ENCODE measurements at regions not wholly inside any gene's neighbourhood (a gene's known extent, or its start where the extent isn't known, plus 50 kb on each side); places are given as distances from the start of the nearest gene placed in this dataset.
"Not testable (repeated sequence)": the region's sequence is repeated elsewhere in the genome, so short reads cannot be mapped to it uniquely, and the experiment has no call there.

DNA sequence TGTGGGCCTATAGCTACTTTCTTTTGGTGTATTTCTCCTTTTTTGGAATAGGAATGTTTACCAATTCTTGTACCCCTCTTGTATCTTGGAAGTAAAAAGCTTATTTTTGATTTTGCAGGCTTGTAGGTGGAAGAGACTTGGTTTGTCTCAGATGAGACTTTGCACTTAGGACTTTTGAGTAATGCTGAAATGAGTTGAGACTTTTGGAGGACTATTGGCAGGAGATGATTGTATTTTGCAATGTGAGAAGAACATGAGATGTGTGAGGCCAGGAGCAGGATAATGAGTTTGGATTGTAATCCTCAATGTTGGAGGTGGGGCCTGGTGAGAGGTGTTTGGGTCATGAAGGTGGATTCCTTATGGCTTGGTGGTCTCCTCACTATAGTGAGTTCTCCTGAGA, 106.3 kb downstream of the KBTBD8 start:
- intact Hi-C loops (cut with micrococcal nuclease): no loop called here

DNA sequence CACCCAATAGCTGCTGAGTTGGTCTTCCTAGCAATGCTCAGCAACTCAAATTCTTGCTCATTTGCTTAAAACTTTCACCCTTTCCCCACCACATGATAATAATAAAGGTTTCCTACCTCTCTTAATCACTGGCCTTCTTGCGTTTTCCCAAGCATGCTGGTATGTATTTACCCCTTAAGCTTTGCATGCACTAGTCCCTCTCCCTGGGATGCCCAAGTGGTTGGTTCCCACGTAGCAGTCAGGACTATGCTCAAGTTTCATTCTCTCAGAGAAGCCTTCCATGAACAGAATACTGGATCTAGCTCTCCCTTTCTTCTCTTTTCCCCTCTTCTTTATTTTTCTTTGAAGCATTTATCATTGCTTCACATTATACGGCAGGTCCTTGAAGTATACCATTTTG, 108.8 kb downstream of the KBTBD8 start:
- Mint-ChIP-seq H3K36me3 (ENCODE audit: low read depth) (no peaks in the 10 kb centered on the region), H3K9me3 (no peaks in the 10 kb centered on the region), H3K27me3 (ENCODE audit: low read depth) (peaks cover 2% of the 10 kb centered on the region), H3K4me1 (ENCODE audit: low read depth) (no peaks in the 10 kb centered on the region), H3K4me3 (ENCODE audit: low read depth) (no peak overlapping the region), H3K27ac (no peak overlapping the region)
- no peak for DNase-seq (ENCODE audit: low spot score)
- intact Hi-C loops (cut with micrococcal nuclease): no loop called here

More for the DNA sequence above, 106.3 kb downstream of the KBTBD8 start:
- no peaks in the 10 kb centered on the region for H3K9me3 Mint-ChIP-seq
- no peak overlapping the region for H3K27ac Mint-ChIP-seq
- H3K4me1 Mint-ChIP-seq (ENCODE audit: low read depth): no peaks in the 10 kb centered on the region
- no peaks in the 10 kb centered on the region for H3K36me3 Mint-ChIP-seq (ENCODE audit: low read depth)
- H3K27me3 Mint-ChIP-seq (ENCODE audit: low read depth): no peaks in the 10 kb centered on the region
- no peak overlapping the region for H3K4me3 Mint-ChIP-seq (ENCODE audit: low read depth)
- no peak for DNase-seq (ENCODE audit: low spot score)

DNA sequence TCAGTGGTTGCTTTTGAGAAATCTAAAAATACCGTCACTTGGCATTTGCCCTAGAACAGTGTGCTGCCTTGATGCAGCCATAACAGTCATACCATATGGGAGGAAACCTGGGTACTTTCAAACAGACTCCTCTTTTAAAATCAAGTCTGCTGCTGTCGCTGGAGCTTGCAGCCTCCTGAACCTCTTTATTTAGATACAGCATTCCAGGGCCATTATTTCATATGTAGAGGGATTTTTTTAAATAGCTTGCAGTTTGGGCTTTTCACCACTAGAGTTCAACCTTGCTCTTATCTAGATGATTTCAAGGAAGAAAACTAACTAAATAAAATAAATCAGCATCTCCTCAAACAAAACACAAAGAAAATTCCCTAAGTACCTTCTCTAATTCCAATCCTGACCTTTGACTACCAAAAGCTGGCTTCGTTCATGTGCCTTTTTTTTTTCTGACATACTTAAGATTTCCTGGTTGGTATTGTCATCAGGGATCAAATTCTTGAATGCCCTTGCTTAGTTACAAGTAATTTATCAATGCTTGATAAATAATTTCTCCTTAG, 111.6 kb downstream of the KBTBD8 start:
- DNase-seq (ENCODE audit: low spot score): no peak
- Mint-ChIP-seq H3K27me3 (ENCODE audit: low read depth) (peaks cover 2% of the 10 kb centered on the region), H3K27ac (no peak overlapping the region)

DNA sequence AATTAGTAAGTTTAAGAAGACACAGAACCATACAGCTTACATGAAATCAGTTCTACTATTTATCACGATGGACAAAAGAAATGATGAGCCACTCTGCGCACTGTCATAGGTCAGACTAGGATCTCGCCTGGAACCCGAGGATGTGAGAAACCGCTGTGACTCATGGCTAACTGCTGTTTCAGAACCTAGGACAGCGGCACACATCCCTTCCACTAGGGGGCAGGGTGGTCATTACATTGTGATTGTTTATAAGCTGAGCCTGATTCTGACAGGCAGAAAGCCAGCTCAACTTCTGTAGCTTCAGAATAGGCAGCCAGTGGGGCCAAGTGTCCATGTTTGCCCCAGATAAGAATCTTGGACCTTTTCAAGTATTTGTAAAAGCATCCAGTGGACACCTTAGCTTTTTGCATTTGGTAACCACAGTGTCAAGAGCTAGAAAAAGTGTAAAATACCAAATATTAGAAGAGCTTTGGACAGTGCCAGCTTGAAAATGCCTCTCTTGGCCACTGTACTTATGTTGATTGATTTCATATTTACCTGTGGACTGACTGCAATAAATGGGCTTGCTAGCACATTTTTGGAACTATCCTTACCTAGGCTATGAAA, 115.8 kb downstream of the KBTBD8 start:
- H3K36me3 Mint-ChIP-seq (ENCODE audit: low read depth): no peaks in the 10 kb centered on the region
- H3K4me1 Mint-ChIP-seq (ENCODE audit: low read depth): peaks cover 5% of the 10 kb centered on the region
- H3K27ac Mint-ChIP-seq: no peak overlapping the region
- peak; percentile 68 for DNase-seq (ENCODE audit: low spot score)
- peaks cover 2% of the 10 kb centered on the region for H3K27me3 Mint-ChIP-seq (ENCODE audit: low read depth)
- no peaks in the 10 kb centered on the region for H3K9me3 Mint-ChIP-seq
- H3K4me3 Mint-ChIP-seq (ENCODE audit: low read depth): no peak overlapping the region
- intact Hi-C loops (cut with micrococcal nuclease): loop anchor here (1.0 to 5.0 kb wide), 4 partner anchors 142 to 1763 kb away; no protein-coding TSS in a partner anchor

More for the DNA sequence above, 111.6 kb downstream of the KBTBD8 start:
- intact Hi-C loops (cut with micrococcal nuclease): loop anchor here (5.0 kb wide), 3 partner anchors 137 to 1768 kb away; no protein-coding TSS in a partner anchor
- H3K9me3 Mint-ChIP-seq: no peaks in the 10 kb centered on the region
- H3K4me3 Mint-ChIP-seq (ENCODE audit: low read depth): no peak overlapping the region
- no peaks in the 10 kb centered on the region for H3K36me3 Mint-ChIP-seq (ENCODE audit: low read depth)
- peaks cover 5% of the 10 kb centered on the region for H3K4me1 Mint-ChIP-seq (ENCODE audit: low read depth)

DNA sequence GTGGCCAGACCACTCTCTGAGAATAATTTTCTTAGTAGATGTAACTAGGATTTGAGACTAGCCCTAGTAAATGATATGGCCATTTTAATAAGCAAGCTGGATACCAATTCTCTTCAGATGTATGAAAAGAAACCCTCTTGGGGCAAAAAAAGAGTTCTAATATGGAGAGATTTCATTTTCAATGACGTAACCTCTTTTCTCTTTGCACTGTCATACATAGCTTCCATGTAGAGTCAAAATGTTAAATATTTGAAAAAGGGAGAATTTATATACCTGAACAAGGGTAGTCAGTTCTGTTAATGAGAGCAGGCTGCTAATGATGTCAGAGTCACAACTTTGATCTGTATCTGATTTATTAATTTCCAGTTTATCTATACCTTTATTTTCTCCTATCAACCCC, 120.0 kb downstream of the KBTBD8 start:
- Mint-ChIP-seq H3K27me3 (ENCODE audit: low read depth) (peaks cover 3% of the 10 kb centered on the region), H3K4me3 (ENCODE audit: low read depth) (no peak overlapping the region), H3K27ac (no peak overlapping the region), H3K4me1 (ENCODE audit: low read depth) (peaks cover 5% of the 10 kb centered on the region), H3K36me3 (ENCODE audit: low read depth) (no peaks in the 10 kb centered on the region), H3K9me3 (no peaks in the 10 kb centered on the region)
- no peak for DNase-seq (ENCODE audit: low spot score)
- intact Hi-C loops (cut with micrococcal nuclease): no loop called here

DNA sequence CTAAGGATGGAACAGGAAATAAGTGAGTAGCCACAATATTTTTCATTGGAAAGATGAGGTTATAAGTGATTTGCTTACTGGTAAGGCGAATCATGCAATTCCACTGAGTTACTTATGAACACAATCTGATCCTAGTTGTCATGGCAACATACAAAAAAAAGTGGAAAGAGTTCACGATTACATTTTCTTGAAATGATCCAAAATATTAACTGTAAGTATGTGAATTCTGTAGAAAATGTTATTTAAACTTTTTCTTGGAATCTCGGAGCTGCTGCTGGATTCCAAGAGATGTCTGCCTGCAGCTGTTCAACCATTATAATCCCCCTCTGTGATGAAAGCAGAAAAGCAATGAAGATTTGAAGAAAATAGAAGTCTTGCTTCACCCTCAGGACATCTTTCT, 120.5 kb downstream of the KBTBD8 start:
- intact Hi-C loops (cut with micrococcal nuclease): no loop called here
- Mint-ChIP-seq H3K36me3 (ENCODE audit: low read depth) (no peaks in the 10 kb centered on the region), H3K27me3 (ENCODE audit: low read depth) (peaks cover 3% of the 10 kb centered on the region), H3K4me1 (ENCODE audit: low read depth) (peaks cover under 1% of the 10 kb centered on the region), H3K4me3 (ENCODE audit: low read depth) (no peak overlapping the region), H3K27ac (no peak overlapping the region), H3K9me3 (no peaks in the 10 kb centered on the region)
- DNase-seq (ENCODE audit: low spot score): no peak

DNA sequence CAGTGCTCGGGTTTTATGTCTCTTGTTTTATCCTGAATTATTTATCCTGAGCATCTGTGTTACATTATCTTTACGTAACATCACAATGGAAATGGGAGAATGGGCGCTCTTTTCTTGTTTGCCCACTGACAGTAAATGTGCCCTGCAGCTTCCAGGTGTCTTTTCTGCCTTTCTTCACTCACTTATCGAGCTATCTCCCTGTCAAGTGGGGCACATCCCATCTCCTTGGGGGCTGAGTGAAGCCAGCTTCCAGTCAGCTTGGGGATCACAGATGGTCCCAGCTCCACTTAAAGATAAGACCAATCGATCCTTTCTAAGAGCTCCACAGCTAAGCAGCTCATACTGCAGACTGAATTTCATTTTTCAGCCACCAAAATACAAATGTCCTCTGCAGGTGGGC, 125.8 kb downstream of the KBTBD8 start:
- H3K27ac Mint-ChIP-seq: no peak overlapping the region
- intact Hi-C loops (cut with micrococcal nuclease): no loop called here
- H3K4me1 Mint-ChIP-seq (ENCODE audit: low read depth): no peaks in the 10 kb centered on the region
- no peaks in the 10 kb centered on the region for H3K9me3 Mint-ChIP-seq
- H3K27me3 Mint-ChIP-seq (ENCODE audit: low read depth): peaks cover 3% of the 10 kb centered on the region
- no peaks in the 10 kb centered on the region for H3K36me3 Mint-ChIP-seq (ENCODE audit: low read depth)
- DNase-seq (ENCODE audit: low spot score): no peak
- H3K4me3 Mint-ChIP-seq (ENCODE audit: low read depth): no peak overlapping the region

DNA sequence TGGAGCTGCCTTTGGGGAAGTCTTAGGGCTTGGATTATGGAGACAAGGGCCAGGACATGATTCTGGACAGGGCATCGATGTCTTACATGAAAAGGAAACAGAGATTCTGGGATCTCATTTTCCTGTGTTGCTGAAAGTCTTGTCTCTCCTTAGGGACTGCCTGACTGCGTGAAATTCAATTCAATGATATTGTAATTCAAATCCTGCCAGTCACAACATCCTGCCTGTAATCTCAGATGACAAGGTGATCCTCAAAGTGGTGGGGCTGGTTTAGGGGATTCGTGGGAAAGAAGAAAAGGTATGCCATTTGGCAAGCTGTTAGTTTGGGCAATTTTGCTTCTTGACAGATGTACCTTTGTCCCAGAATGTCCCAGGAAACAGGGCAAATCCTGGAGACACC, 129.1 kb downstream of the KBTBD8 start:
- H3K9me3 Mint-ChIP-seq: no peaks in the 10 kb centered on the region
- no peak overlapping the region for H3K4me3 Mint-ChIP-seq (ENCODE audit: low read depth)
- no peaks in the 10 kb centered on the region for H3K36me3 Mint-ChIP-seq (ENCODE audit: low read depth)
- H3K27me3 Mint-ChIP-seq (ENCODE audit: low read depth): no peaks in the 10 kb centered on the region
- H3K4me1 Mint-ChIP-seq (ENCODE audit: low read depth): no peaks in the 10 kb centered on the region
- H3K27ac Mint-ChIP-seq: no peak overlapping the region
- no peak for DNase-seq (ENCODE audit: low spot score)
- intact Hi-C loops (cut with micrococcal nuclease): no loop called here

DNA sequence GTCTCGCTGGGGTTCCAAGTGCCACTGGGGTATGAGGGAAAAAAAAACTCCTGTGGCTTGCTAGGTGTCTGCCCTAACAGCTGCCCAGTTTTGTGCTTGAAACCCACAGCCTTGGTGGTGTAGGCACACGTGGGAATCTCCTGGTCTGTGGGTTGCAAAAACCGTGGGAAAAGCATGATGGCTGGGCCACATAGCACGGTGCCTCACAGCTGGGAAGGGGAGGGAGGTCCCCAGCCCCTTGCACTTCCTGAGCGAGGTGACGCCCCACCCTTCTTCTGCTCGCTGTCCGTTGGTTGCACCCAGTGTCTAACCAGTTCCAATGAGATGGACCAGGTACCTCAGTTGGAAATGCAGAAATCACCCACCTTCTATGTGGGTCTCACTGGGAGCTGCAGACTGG, 144.3 kb downstream of the KBTBD8 start:
- Mint-ChIP-seq H3K4me3 (ENCODE audit: low read depth) (no peak overlapping the region), H3K27ac (no peak overlapping the region), H3K27me3 (ENCODE audit: low read depth) (no peaks in the 10 kb centered on the region), H3K4me1 (ENCODE audit: low read depth) (no peaks in the 10 kb centered on the region), H3K36me3 (ENCODE audit: low read depth) (no peaks in the 10 kb centered on the region), H3K9me3 (peaks cover 18% of the 10 kb centered on the region)
- intact Hi-C loops (cut with micrococcal nuclease): no loop called here
- DNase-seq (ENCODE audit: low spot score): no peak

DNA sequence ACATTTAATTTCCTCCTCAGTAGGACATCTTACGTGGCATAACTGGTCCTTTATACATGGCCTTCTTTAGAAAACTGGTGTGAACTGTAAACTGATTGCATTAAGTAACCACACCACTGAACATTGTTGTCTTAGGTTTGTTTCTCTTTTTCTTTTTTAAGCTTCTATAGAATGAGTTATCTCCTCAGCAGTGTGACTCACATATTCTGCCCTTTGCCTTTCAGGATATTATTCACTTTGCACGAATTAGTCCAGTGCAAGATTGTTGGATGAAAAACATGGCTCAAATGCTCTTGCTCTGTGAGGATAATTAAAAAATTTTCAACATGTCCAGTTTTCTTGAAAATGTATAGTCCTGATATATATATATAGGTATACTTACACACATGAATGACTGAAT, 147.6 kb downstream of the KBTBD8 start:
- H3K27ac Mint-ChIP-seq: no peak overlapping the region
- peaks cover 4% of the 10 kb centered on the region for H3K9me3 Mint-ChIP-seq
- no peaks in the 10 kb centered on the region for H3K27me3 Mint-ChIP-seq (ENCODE audit: low read depth)
- no peaks in the 10 kb centered on the region for H3K36me3 Mint-ChIP-seq (ENCODE audit: low read depth)
- H3K4me3 Mint-ChIP-seq (ENCODE audit: low read depth): no peak overlapping the region
- DNase-seq (ENCODE audit: low spot score): no peak
- no peaks in the 10 kb centered on the region for H3K4me1 Mint-ChIP-seq (ENCODE audit: low read depth)
- intact Hi-C loops (cut with micrococcal nuclease): no loop called here

DNA sequence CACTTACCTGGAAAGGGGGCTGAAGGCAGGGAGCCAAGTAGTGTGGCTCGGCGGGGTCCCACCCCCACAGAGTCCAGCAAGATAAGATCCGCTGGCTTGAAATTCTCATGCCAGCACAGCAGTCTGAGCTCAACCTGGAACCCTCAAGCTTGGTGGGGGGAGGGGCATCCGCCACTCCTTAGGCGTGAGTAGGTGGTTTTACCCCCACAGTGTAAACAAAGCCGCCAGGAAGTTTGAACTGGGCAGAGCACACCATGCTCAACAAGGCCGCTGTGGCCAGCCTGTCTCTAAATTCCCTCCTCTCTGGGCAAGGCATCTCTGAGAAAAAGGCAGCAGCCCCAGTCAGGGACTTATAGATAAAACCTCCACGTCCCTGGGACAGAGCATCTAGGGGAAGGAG, 156.3 kb downstream of the KBTBD8 start:
- H3K36me3 Mint-ChIP-seq (ENCODE audit: low read depth): no peaks in the 10 kb centered on the region
- no peaks in the 10 kb centered on the region for H3K27me3 Mint-ChIP-seq (ENCODE audit: low read depth)
- no peak overlapping the region for H3K4me3 Mint-ChIP-seq (ENCODE audit: low read depth)
- DNase-seq (ENCODE audit: low spot score): no peak
- H3K4me1 Mint-ChIP-seq (ENCODE audit: low read depth): no peaks in the 10 kb centered on the region
- H3K27ac Mint-ChIP-seq: no peak overlapping the region
- intact Hi-C loops (cut with micrococcal nuclease): no loop called here
- peaks cover 8% of the 10 kb centered on the region for H3K9me3 Mint-ChIP-seq

DNA sequence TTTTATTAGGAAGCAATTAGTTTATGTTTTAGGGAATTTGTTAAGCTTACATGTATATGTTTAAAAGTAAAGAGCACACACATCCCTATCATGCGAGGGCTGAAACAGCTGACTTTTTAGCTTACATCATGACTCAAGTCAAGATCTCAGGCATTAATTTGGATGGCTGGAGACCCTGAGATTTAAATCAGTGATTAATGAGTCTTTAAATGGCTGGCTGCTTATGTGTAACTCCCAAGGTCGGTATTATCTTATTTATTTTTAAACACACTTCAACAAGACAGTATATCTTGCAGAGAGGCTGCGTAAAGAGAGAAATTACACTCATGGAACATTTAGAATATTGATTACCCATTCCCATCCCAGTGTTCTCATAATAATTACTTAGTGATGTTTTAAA, 169.4 kb downstream of the KBTBD8 start:
- DNase-seq (ENCODE audit: low spot score): no peak
- H3K36me3 Mint-ChIP-seq (ENCODE audit: low read depth): no peaks in the 10 kb centered on the region
- H3K4me3 Mint-ChIP-seq (ENCODE audit: low read depth): no peak overlapping the region
- H3K27me3 Mint-ChIP-seq (ENCODE audit: low read depth): peaks cover 2% of the 10 kb centered on the region
- no peak overlapping the region for H3K27ac Mint-ChIP-seq
- intact Hi-C loops (cut with micrococcal nuclease): no loop called here
- no peaks in the 10 kb centered on the region for H3K4me1 Mint-ChIP-seq (ENCODE audit: low read depth)
- H3K9me3 Mint-ChIP-seq: no peaks in the 10 kb centered on the region

DNA sequence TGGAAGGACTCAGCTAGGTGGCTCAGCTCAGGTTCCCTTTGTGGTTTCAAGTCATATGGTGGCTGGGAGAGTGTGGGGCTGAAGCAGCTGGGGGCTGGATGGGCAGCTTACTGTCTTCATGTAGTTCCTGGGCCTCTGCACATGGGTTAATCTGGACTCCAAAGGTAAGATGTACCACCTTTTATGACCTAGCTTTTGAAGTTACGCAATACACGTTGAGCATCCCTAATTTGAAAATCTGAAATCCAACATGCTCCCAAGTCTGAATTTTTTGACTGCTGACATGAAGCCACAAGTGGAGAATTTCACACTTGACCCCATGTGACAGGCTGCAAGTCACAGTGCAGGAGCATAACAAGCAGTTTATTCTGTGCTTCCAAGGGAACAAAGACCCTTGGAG, 173.7 kb downstream of the KBTBD8 start:
- DNase-seq (ENCODE audit: low spot score): no peak
- no peaks in the 10 kb centered on the region for H3K36me3 Mint-ChIP-seq (ENCODE audit: low read depth)
- no peak overlapping the region for H3K27ac Mint-ChIP-seq
- peaks cover 2% of the 10 kb centered on the region for H3K27me3 Mint-ChIP-seq (ENCODE audit: low read depth)
- peaks cover 3% of the 10 kb centered on the region for H3K9me3 Mint-ChIP-seq
- no peak overlapping the region for H3K4me3 Mint-ChIP-seq (ENCODE audit: low read depth)
- no peaks in the 10 kb centered on the region for H3K4me1 Mint-ChIP-seq (ENCODE audit: low read depth)
- intact Hi-C loops (cut with micrococcal nuclease): no loop called here

DNA sequence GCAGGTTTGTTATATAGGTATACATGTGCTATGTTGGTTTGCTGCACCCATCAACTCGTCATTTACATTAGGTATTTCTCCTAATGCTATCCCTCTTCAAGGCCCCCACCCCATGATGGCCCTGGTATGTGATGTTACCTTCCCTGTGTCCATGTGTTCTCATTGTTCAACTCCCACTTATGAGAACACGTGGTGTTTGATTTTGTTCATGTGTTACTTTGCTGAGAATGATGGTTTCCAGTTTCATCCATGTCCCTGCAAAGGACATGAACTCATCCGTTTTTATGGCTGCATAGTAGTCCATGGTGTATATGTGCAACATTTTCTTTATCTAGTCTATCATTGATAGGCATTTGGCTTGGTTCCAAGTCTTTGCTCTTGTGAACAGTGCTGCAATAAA, 175.0 kb downstream of the KBTBD8 start:
- H3K27ac Mint-ChIP-seq; H3K27me3 Mint-ChIP-seq (ENCODE audit: low read depth); H3K4me3 Mint-ChIP-seq (ENCODE audit: low read depth); H3K9me3 Mint-ChIP-seq; H3K4me1 Mint-ChIP-seq (ENCODE audit: low read depth); H3K36me3 Mint-ChIP-seq (ENCODE audit: low read depth); DNase-seq (ENCODE audit: low spot score); intact Hi-C loops (cut with micrococcal nuclease): not testable (repeated sequence)

Data from activated T-helper 2 cell treated with anti-CD3 and anti-CD28 coated beads, Interferon-gamma antibody, Interleukin-2, Interleukin-4, amounts not matched to agents 10 μg/mL and 5 μg/mL and 100 μg/mL, durations not matched to agents 14 hours and 24 hours and 36 hours (primary cell).